Hypothalamus (tissue), 51 donors: ENCODE measurements at regions not wholly inside any gene's neighbourhood (a gene's known extent, or its start where the extent isn't known, plus 50 kb on each side); places are given as distances from the start of the nearest gene placed in this dataset.

Source experiments
- DNase-seq, 51 donors: peaks; one replicate each; lab custom pipeline; 2025; lab: John Stamatoyannopoulos, UW

DNA sequence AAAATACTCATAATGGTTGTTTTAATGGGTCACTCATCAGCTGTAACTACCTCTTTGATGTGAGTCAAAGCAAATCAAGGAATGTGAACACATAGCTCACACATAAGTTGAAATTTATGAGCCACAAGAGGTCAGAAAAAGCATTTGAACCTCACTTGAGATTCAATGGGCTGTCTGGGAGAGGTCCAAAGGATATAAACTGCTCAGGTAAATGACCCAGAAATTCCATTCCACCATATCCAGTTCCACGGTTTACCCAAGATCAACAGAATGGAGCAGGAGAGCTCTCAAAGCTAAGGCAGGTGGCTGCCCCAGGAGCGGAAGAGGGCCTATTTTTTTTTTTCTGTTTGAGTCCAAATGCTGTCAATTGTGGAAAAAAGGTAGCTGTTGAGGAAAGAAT, 464.1 kb downstream of the TNS1 start:
- no peak for DNase-seq

DNA sequence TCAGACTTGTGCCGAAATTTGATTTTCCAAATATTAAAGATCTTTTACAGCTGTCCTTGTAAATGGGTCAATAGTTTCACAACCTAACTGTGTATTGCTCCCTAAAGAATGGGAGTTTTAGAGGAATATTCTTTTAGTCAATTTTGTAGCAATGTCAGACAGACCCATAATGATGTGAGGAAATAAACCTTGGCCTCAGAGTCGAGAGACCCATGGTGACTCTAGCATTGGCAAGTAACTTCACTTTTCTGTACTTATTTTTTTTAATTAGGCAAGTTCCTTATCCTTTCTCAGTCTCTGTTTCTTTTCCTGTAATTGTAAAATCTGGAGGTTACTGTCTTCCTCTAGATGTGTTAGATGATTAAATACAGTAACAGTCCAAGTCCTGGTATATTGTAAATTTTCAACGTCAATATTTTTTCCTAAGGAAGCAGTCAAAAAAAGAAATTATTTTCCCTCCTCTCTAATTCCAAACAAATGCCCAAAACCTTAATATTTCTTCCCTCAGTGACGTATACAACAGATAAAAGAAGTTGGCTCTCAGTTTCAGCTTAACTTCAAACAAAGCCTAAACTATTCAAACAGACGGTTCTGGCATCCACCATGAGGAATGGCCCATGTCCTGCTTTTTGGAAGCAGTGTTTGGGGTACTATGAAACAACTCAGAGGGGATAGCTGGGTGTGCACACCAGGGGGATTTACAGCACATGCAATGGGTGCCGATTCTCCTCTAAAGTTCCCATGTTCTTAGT, 466.7 kb downstream of the TNS1 start:
- DNase-seq: no peak

DNA sequence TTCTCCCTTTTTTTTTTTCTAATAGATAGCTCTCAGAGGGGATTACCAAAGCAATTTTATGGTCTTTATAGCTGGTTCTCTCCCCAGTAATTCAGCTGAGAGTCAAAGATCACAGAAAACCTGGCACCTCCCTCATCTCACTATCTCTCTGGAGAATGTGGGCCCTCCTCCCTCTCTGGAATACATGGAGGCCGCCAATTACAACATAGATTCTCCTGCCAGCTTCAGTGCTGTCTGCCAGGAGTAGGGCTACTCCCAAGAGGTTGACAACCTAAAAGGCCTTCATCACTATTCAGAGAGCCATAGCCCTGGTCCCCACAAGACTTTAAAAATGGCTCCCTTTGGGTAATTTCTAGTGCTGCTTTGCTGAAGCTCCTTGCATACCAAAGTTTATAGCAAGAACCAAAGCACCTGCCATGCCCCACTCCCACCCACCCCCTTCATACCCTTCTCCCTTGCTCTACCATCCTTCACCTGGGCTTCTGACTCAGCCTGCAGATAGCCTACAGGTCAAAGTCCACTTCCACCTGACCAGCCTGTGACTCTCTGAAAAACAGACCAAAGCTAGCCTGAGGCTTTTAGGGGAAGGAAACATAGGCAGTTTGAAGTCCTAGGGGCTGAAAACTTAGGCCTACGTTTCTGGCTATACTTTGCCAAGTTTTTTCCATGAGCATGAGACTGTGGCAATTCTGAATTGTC, 472.3 kb downstream of the TNS1 start:
- no peak for DNase-seq

DNA sequence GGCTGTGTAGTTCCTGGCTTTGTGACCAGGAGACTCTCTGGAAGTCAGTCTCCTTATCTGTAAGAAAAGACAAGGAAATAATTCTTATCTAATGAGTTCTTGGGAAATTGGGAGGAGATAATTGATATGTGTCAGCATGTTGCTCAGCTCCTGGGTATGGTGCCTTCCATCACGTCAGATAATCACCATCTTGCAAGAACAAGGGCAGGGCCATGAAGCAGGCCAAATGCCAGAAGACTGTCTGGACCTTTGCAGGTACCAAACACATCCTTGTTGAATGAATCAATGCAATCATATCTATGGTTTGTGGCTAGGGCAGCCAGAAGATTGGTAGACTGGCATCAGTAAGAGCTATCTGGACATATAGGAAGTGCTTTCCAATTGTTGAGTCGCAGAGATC, 473.5 kb downstream of the TNS1 start:
- DNase-seq: no peak

DNA sequence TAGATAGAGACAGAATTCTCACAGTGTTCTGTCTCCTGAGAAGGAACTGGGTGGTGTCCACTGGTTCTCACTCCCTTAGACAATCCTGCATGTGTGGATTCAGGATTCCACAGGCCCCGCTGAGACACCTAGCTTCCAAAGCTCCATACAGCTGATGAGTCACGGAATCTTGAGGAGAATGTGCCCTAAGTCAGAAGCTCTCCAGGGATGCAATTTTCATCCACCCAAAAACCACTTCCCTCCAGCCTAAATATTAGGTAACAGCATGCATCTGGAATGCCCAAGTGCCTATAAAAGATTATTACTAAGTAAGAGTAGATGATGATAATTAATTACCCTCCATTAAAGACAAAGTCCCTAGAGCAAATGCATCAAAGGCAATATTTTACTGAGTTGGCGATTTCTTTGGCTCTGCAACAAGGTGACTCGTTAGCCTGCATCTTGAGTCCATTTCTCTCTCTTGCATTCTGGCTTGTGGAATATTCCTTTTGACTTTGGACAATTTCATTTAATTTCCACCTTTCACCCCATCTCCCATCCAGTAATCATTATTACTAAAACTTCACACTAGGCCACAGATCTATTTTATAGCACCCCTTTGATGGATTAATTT, 475.1 kb downstream of the TNS1 start:
- no peak for DNase-seq

DNA sequence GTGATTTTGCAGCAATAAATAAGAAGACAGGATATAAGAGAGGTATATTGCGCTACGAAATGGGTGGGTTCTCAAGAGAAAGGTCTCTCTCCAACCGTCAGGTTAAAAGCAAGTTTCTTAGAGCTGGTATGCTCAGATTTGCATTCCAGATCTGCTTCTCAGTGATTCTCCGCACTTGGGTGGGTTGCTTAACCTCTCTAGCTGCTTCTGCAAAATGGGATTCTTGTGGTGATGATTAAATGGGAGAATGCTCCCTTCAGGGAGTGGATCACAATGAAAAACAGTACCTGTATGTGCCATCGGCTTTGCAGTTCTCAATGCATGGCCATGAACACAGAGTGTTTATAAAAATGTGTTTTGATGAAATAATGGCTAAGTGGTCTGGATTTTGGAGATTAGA, 477.7 kb downstream of the TNS1 start:
- no peak for DNase-seq

DNA sequence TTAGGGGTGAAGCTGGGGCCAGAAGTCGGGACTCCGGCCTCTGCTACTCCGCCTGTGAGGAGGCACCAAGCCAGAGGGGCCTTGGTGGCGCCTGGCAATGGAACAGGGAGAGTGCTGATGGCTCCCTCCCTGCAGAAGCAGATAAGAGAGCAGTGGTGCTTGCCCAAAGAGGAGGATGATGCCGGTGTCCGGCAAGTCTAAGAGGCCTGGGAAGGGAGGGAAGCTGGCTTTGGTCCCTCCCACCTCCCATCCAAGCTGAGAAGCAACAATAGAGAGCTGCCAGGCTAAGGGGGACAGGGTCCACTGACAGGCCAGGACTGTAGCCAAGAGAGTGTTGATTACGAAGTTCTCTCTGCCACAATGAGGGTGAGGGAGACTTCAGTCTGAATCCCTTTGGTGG, 479.5 kb downstream of the TNS1 start:
- DNase-seq: no peak

DNA sequence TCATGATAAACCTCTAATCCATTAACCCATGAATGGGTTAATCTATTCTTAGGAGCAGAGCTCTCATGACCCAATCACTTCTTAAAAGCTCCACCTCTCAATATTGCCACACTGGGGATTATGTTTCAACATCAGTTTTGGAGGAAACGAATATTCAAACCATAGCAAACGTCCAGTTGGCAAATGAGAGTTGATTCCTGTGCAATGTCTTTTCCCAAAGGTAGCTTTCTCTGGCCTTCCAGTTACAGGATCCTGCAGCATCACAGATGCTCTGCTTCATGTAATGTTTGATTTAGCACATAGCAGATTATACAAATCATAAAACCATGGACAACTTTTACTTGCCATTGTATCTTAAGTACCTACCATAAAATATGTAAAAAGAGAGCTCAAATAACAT, 481.0 kb downstream of the TNS1 start:
- DNase-seq: no peak

DNA sequence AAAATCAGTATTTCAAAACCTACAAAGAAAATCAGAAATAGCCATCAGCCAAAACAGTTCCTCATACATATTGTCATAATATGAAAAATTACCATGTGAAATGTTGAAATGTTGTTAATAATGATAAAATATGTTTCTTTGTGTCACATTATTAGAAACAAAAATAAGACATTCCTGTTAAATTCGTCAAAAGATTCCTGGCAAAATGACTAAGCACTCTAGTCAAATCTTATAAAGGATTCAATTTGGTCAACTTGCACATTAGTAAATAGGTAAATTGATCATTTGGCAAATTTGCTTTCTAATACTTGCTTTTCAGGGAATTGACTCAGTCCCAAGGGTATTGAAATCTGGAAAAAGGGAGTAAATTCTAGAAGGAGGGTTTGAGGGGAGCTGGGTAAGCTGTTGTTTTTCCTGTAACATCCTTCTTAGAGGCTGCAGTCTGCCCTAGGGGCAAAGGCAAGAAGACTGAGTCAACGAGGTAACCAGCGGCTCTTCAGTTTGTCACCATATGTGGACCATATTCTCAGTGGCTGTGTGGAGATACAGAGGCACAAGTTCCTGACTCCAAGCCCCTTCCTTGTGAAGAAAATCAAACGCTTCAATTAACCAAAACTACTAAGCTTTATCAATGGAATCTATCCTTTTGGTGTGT, 482.3 kb downstream of the TNS1 start:
- DNase-seq: no peak

DNA sequence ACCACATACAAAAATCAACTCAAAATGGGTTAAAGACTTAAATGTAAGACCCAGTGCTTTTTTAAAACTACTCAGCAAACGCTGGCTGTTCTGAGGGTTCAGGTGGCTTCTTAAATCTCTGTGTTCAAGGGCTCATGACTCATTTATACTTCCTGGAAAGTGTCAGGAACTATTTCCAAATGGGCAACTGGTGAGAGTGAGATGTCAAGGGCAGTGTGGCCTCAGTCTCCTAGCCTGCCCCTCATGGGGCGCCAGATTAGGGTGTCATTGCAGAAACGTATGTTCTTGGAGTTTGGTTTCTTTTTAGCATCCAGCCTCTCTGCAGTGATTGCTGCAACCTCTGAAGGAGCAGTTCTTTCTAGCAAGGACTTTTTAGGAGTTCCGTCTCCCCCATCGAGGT, 485.4 kb downstream of the TNS1 start:
- DNase-seq: no peak

DNA sequence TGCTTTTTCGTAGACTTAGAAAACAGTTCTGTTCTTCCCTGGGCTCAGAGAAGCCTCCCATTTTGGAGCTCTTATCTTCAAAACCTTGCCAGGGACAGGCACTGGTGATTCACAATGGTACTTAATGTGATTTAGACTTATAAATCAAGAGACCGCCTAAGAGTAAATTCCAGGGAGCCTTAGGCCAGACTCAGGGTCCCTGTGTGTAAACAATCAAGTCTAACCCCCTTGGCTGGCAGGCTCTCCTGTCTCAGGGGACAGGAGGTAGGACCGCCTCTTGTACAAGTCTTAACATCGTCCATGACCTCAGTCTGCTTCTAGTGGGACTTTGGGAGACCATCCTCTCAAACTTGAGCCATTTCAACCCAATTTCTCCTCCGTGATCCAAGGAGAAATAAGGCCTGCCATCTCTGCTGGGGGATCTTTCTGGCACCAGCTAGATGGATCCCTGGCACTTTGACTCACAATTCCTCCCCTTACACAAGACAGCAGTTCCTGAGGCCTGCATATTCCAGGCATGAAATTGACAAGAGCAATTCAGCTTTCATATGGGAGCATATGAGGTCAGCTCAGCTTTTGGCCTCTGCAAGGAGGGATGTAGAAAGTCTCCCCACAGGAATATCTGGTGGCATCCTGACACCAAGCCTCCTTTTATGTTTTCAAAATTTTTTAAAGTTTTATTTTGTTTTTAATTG, 487.0 kb downstream of the TNS1 start:
- DNase-seq: no peak

DNA sequence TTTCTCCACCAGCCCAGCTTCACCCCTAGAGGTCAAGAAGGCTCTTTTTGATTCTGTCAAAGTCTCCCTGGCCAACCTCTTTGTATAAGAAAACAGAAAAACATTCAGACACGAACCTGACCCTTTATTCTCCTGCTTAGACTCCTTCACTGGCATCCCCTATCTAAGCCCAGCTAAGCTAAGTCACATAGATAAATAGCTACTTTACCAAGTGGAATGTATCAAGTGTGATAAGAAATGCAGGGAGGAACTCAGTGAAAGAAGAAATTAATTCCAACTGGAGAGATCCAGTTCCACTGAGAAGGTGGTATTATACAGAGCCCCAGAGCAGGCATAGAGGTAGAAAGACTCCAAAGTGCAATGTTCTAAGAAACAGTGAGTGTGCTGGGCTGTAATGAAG, 489.5 kb downstream of the TNS1 start:
- no peak for DNase-seq

DNA sequence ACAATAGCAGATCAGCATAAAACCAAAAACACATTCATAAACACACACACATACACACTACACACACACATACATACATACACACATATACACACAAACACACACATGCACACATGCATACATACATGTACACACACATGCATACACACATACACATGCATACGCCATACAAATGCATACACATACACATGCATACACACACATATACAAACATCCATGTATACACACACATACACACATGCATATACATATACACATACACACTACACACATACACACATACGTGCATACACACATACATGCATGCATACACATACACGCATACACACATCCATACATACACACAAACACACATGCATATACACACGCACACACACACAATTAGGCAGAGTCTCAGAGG, 490.1 kb downstream of the TNS1 start:
- DNase-seq: no peak

DNA sequence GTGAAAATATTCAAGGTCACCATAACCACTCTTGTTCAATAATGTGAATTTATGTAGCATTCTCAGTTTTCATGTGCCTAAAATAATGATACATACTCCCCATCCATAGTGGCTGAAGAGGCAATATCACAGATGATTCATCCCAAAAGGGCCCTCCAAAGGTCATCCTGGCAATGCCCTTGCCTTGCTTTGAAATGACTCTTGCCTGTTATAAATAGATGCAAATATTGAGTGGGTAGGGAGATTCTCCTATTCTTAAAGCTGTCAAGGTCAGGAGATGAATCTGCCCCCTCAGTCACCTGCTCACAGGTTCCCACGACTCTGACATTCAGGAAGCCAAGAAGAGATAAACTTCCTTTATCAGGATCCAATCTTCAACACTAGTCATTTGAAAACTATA, 490.5 kb downstream of the TNS1 start:
- DNase-seq: no peak

DNA sequence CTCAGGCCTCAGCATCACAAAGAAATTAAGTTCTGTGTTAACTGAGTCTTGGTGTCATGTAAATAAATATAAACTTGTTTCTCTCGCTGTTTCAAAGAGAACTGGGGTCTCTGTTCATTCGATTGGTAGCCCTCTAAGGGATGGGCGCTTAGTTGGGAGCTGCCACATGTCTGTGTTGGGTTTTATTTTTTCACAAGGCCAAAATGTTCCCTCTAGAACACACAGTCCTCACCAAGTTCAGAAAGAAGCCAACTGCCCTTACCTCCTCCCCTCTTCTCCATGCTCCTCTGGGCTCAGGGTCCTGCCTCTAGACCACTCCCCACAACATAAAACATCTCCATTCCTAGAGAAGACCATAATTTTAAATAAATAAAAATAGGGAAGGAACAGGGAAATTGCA, 490.9 kb downstream of the TNS1 start:
- DNase-seq: no peak

DNA sequence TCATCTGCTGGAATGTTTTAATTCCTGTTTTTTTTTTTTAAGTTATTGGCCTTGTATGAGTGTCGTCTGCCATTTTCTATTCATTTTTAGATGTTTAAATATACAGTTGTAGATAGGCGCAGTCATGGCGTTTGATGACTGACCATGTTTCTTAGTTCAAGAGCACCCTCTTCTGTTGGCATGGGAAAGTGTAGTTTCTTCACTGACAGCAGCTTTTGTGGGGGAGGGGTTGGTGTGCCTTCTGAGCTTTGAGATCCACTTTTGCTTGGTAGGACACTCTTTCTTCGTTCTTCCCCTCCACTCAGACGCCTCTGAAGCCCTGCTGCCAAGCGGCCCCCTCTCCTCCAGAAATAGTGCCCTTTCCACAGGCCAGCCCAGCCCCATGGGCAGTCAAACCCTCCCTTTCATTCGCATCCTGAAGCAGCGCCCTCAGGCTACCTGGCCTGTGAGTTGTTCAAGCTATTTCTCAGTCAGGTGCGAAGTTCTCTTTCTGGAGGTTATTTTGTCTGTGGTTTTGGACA, 492.0 kb downstream of the TNS1 start:
- peak in 38 of 51 donors; percentile 2 to 81 (median 26) for DNase-seq

DNA sequence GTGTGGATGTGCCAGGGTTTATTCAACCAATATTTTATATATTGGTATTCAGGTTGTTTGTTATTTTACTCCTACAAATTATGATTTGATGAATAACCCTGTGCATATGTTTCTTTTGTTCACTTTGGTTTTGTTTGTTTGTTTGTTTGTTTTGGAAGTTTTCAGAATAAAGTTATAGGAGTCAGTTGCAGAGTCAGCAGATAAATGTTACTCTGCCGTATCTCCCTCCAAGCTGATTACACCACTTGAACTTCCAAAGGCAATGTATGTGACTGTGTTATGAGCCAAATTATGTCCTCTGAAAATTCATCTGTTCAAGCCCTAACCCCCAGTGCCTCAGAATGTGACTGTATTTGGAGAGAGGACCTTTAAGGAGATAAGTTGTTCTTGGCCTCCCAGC, 497.5 kb downstream of the TNS1 start:
- DNase-seq: no peak

DNA sequence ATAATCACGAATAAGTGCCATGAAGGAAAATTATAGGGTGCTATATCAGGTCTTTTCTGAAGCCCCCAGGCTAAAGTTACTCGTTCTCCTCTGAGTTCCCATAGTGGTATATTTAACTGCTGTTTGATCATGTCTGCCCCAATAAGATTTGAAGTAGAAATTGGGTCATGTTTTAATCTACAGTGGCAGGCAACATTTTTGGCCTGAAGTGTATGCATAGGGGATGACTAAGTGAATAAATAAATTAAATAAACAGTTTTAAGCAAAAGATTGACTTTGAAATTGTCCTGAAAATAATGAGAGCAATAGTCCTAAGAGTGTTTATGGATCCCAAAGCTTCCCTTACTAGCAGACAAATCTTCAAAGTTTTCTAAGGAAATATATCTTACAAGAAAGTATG, 500.9 kb downstream of the TNS1 start:
- no peak for DNase-seq

DNA sequence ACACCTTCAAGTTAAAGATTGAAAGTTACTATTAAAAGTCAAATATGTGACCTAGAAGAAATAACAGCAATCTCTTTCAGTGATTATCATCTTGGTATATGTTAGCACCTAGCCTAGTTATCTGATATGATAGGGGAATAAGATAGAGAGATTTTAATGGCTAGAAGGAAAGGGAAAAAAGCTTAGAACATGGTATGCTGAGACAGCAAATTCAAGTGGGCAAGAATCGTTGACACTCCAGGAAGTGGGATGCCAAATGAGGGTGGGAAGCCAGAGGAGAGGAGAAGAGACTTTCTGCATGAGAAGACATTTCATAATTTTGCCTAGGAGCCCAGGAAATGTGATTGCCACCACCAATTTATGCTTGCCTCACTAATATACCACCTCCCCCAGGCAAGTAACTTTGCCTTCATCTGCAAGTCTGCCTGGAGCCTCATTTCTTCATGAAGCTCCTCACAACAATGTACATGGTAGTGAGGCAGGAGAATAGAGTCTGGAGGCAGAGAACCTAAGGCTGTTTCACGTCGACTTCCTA, 504.9 kb downstream of the TNS1 start:
- no peak for DNase-seq

DNA sequence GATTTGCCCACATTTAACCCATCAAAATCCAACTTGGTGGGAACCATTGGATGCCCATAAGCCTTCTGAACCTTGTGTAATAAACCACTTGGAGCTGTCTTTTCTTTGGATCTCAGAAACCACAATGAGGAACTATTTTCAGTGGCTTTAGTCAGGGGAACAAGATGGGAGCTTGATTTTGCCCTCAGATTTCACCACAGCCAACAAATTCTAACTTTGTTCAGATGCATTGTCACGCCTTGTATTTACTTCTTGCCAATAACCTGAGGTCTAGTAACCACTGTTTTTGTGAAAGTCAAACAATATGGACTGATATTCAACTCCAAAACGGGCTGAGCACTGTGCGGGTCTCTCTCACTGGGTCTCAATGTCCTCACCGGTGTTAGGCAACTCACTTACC, 508.2 kb downstream of the TNS1 start:
- DNase-seq: no peak

DNA sequence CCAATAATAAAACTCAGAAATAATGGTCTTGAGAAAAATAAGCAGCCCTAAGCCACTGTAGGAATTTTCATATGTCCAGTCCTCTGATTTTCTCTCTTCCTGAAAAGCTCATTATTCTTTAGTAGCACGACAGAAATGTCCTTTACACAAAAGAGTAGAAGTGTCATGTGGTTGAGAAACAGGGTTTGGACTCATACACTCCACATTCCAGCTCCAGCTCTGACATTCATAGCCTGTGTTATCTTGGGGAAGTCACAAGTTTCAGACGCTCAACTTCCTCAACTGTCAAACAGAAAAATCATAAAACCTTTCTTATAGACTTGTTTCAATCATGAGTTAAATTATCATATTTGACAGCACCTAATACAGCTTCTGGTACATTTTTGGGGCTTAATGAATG, 511.5 kb downstream of the TNS1 start:
- DNase-seq: no peak
